NCI-H2029 (cell line): ENCODE measurements at regions not wholly inside any gene's neighbourhood (a gene's known extent, or its start where the extent isn't known, plus 50 kb on each side); places are given as distances from the start of the nearest gene placed in this dataset.

Experiments
- DNase-seq: peaks from one replicate; lab custom pipeline; 2025; lab: John Stamatoyannopoulos, UW

DNA sequence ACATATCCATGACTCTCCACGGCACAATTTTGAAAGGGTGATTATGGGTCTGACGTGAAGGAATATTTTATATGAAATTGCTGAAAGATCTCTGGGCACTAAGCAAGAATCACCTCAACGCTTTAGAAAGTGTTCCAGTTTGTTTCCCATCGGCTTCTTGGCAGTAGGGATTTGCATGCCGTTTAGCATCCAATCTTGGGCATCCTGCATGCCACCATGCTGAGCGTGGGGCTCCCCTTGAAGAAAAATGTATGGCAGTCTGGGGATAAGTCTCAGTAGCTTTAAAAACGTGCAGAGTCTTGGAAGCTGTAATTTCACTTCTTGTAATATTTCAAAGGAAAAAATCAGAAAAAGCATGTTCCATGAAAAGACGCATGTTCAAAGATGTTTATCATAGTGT, 151.7 kb downstream of the DMRT2 start:
- DNase-seq = no peak

DNA sequence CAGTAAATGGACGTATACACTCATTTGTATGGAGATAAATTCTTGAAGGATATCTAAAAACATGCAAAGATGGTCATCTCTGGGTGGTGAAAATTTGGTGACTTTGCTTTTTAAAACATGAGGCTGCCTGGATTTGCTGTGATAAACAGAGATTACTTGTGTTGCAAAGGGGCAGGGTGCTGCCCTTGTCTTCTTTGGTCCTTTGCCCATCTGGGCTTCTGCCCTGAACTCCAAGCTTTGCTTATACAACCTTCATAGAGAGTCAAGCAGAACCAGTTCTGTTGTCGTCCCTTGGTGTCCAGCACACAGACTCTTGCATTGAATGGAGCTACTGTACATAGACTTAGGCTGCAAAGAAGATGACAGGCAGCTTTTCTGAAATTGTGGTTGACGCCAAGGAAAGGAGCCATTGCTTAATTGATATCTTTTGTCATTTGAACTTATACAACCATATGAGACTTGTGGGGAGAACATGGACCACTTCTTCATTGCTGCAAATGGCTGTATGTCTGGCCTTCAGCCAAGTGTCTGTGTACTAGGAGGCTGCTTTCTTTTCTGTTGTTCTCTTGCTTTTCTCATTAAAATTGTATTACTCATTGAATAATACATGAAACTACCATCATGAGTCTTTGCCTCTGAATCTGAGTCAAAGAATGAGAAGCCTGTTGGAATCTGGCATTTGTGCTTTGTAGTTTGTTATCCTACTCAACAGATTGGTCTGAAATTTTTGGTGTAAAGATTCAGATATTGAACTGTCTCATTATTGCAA, 152.5 kb downstream of the DMRT2 start:
- no peak for DNase-seq

DNA sequence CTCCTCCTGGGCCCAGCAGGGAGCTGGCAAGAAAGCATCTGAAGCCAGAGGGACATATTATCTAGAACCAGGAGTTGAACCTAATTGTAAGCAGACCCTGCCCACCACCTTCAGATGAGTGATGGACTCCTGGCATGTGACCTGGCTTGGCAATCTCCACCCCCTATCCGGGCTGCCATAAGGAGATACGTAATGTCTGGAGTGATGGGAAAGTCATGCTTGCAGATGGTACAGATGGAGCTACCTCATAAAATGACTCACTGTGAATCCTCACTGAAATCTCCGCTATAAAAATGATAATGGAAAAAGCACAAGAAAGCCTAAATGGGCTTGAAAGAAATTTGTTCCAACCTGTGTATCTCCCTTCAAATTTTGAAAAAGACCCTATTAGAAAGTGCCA, 157.5 kb downstream of the DMRT2 start:
- no peak for DNase-seq

DNA sequence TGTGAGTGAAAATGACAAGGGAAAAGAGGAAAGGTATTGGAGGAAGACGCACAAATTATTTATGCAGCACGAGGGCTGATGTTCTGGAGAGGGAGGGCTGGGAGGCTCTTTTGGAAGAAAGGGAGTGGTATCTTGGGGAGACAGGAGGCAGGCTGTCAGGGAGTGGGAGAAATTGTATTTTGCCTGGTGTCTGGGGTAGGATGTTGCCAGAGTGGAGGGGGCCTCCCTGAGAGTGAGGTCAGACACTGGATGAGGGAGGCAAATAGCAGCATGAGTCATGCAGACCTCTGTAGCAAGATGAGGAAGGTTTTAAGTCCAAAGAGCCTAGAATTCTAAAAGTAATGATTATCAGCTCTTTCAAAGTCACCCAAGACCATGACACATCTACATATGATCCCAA, 158.0 kb downstream of the DMRT2 start:
- DNase-seq = no peak

DNA sequence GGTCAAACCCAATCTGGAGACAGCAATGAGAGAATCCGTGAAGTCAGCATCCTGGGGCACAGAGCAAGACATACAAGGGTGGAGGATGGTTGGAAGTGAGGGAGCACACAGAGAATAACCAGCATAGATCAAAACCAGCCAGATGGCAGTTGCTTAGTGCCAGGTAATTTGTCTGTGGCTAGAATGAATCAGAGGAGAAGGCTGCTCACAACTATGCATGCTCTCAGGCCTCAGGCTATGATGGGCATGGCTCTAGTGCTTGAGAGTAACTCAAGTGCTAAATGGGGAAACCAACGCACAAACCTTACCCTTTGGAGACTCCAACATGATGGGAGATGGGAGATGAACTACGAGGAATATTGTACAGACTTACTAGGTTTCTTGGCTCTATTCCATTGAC, 160.8 kb downstream of the DMRT2 start:
- DNase-seq = no peak

DNA sequence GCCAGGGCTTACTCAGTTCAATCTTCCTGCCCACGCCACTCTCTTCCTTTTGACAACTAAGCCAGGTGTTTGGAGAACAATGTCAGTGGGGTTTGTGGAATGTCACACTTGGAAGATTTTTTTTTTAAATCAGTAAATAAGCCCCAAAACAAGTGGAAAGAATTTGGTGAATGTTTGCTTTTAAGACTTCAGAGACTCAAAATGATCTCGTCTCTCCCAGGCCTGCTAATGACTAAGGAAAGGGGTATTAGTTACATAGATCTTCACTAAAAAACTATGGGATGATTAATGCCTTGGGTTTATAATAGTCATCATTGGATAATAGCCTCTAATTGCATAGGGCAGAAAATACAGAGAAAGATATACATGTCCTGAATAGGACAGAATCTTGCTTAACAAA, 166.4 kb downstream of the DMRT2 start:
- no peak for DNase-seq

DNA sequence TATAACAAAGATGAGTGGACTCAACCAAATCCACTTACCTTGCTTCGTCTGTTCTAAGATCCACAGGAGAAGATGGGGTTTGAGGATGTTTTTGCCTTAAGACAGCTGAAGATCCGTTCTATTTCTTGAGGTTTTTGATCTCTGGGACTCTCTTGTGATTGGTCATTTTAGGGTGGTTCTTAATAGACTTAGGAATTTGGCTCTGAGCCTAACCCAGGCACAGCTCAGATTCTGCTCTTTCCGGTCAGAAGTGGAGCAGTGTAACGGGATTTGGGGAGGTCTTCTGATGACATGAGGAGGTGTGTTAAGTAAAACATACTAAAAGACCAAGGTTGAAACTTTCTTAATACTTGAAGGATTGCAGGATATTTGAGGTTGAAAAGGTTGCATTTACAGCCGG, 166.9 kb downstream of the DMRT2 start:
- no peak for DNase-seq

DNA sequence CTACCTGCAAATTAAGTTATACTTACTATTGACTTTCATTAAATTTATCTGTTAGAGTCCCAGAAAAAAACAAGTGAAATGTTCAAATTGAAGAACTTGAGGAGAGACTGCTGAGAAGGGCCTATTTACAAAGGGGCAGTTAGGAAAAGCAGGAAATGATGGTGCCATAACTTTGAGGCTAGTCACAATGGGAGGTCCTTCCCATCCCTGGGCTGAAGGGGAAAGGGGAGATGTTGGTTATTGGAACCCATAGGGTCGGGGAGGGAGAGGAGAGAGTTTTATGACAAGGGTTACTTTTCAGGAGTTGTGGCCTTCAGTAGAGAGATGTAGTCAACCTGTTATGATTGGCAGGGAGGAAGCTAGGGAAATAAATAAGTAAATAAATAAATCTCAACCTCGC, 169.1 kb downstream of the DMRT2 start:
- no peak for DNase-seq

DNA sequence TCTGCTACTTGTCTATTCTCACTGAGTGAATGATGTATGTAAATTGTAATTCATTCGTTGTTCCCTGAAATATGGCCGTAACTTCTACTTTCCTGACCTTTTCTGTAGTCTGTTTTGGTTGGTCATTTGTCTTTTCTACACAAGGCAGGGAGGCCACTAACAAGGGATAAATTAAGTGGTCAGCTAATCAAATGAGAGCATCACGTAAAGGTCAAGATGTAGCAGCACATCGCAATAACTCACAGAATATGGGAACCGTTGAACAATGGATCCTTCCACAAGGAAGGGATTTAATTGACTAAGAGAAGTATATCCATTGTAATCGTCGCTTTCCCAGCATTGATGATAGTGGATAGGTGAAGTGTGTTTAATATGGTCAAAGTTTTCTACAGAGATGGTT, 171.1 kb downstream of the DMRT2 start:
- no peak for DNase-seq

DNA sequence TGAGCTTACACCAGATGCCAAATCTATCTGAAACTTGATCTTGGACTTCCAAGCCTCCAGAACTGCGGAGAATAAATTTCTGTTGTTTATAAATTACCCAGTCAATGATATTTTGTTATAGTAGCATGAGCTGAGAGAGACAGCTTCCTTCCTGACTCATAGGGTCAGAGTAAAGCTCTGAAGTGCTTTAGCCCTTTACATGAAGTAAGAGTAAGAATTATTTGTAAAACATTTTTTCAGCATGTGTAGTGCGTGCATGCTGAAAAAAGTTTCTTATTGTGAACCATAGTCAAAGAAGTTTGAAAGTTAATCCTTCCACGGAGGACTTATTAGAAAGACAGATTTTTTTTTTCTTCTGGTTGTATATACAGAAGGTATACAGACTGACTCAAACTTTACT, 172.4 kb downstream of the DMRT2 start:
- DNase-seq = no peak

DNA sequence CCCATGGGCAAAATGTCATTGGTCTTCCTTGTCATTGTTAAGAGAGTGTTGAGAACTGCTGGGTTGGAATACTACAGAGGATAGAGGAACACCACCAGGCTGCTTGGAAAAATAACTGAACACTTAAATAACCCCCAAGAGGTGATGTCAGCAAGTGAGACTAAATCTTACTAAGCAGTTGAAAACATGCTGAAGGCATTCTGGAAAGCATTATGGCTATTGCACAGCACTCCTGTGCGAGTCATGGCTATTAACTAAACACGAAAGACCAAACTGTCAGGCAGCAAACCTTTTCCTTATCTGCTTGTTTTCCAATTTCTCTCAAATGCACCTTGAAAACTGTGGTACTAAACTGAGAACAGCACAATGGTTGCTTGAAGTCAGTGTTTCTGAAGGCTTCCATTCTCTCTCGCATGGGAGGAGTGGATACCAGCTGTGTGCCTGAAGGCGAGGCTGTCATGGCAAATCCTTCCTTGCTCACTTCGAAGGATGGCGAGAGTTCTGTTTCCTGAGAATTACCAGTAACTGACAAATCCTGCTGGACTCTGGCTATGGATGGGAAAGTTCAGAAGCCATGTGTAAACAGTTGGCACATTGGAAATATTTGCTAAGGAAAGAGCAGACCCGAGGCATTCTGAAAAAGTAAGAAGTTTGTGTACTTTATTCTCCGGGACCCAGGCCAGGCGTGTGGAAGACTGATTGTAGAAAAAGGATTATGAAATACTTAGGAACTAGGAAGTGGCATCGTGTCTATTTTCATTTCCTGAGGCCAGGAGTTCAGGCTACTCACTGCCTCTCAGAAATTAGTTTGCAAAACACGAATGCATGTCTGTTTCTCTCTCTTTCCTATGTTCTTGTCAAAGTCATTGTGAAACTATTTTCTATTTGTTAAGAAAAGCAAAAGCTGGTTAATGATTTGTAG, 182.1 kb downstream of the DMRT2 start:
- DNase-seq = no peak

DNA sequence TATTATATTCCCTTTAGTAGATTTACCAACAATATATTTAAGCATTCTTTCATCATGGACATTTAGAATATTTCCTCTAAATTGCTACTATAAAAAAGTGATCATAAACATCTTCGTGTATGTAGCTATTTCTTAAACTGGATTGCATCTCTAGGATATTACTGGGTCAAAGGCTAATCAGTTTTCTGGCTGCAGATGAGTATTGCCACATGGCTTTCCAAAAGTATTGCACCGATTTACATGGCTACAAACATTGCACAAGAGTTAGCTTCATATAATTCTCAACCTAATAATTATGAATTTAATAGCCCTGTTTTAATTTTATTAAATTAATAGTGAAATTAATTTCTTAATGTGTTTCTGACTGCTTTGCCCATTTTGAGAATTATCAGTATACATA, 183.4 kb downstream of the DMRT2 start:
- no peak for DNase-seq

DNA sequence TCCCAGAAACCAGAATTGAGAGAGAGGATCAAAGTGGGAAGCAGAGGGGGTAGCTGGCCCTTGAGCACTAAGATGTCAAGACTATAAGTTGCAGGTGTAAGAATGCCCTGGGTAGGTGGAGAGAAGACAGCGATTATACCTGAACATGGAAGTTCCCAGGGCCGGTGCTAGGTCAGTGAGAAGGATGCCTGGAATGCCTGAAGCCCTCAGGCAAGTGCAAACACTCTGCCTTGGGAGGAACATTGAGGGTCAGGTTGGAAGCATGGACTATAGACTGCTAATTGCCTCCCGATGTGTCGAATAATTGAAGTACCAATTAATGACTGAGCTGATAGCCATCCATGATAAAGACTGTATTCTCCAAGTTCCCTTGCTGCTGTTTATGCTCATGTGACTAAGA, 185.5 kb downstream of the DMRT2 start:
- DNase-seq = no peak

DNA sequence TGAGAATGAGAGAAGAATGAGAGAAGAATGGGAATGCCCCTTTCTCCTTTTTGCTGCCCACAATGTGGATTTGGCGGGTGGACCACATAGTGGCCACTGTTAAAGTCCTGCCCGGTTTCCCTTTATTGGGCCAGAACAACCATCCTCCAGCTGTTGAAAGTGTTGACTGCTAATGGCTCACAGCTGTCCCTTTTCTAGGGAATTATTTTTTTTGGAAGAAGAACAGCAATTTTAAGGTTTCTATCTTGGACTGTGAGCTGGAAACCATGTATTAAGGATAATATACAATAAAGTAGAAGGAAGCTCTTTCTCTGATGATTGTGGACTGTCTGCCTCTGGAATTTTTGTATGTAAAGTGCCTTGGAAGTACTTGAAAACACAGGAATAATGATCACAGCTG, 185.9 kb downstream of the DMRT2 start:
- no peak for DNase-seq

DNA sequence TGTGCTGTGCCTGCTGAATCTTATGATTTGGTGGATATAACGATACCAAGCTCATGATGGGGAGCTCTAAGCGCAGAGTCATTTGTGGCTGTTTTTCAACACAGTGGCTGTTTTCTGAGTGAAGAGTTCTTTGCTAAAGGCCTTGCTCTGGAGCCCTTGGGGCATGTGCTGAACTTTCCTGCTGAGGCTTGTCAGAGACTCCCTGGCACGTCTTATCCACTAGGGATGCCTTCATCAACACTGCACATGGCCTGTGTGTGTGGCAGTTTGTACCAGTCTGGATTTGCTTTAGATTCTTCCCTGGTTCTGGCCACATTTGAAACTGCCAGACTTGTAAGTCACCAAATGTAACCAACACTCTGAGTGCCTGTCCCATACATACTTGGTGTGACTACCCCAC, 188.2 kb downstream of the DMRT2 start:
- no peak for DNase-seq

DNA sequence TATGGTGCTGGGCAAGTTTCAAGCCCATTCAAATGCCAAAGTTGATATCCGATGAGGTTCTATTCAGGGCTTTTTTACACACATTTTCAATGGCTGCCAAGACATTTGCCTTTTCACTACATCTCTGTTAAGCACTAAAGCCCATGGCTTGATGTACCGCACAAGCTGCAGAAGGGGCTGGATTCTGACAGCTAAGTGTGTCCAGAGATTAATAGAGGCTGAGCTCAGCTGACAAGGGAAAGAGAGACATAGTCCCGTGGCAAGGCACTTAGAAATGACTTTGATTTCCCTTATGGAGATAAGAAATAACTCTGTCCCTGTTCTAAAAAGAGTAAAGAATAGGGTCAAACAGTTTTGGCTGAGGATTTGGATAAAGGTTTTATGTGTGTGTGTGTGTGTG, 198.6 kb downstream of the DMRT2 start:
- no peak for DNase-seq

DNA sequence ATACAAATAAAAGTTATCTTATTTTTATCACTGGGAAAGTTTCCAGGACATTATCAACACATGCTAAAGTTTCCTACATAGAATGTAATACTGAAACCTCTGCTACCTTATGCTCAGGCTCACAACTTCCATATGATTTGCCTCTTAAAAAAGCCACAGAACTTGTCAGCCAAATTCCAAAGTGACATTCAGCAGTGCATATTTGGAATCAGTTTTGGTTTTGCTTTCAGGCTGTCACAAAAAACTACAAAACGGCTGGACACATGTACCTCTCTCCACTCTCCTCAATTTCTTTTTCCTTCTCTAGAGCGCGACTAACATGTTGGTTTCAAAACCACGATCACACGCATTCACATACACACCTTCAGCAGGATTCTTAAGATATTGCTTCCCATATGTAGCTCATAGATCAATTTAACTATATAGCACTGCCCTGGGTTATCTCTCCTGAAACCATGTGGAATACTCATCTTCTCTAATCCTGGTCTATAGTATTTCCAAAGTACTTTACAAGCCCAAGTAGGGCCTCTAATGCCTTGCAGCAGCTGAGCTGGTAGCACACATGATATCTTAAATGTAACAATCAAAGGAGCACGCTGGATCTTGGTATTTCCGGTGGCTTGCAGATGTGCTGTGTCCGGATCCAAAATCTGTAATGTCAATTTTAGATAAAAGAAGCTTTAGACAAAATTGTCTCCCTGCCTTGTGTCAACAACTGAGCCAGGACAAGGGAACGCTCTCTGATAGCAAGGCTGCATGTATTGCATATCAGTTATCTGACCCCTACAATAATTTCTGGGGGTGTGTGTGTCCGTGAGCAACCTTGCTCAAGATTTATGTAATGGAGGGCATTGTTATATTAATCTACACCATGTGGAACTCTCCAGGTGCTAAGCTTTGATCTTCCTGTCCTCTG, 203.2 kb downstream of the DMRT2 start:
- no peak for DNase-seq

DNA sequence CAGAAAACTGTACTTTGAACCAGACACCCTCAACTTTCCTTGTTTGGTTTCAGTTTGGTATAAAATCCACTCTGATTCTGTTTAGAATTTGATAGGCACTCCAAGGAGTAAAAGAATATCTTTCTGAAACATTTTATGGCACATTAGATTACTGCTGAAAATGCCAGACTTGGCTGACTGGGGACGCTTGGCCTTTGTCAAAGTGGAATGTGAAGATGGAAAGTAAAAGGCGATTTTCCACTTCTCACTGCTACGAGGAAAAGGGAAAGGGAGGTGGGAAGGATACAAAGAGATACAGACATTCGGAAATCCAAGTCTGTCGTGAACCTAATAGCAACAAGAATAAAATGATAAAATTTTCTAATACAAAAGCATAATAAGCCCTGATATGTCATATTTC, 203.9 kb downstream of the DMRT2 start:
- DNase-seq = no peak

DNA sequence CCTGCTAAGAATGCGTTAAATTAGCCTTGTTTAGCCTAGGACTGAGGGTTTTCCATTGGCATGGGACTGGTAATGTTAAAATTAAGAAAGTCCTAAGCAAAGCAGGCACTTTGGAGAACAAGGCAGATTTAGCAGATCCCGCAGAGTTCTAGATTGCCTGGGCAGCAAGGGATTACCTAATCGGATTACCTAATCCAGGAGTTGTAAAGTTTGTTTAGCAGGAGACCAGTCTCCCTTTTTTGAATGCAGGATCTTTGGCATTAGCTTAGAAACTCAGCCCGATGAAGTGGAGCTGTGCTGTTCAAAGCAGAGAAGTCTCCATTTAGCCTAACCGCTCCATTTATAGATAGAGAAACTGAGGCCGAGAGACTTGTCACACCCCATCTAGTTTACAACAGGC, 206.0 kb downstream of the DMRT2 start:
- DNase-seq = no peak

DNA sequence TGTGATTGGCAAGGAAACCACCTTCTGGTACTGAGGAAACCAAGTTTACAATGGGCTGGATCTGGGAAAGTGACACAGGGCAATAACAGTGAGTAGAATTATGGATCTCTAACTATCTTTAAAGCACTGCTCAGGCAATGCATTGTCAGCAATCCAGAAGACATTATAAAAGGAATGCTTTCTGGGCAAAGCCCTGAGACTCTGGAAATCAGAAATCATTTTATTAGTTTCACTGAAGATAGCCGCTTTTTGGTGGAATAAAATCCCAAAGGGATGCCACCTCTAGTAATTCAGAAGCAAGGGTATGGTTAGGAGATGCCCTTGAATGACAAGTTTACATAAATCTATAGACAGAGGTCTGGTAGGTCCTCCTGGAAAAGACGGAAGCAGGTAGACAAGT, 211.1 kb downstream of the DMRT2 start:
- DNase-seq = no peak

DNA sequence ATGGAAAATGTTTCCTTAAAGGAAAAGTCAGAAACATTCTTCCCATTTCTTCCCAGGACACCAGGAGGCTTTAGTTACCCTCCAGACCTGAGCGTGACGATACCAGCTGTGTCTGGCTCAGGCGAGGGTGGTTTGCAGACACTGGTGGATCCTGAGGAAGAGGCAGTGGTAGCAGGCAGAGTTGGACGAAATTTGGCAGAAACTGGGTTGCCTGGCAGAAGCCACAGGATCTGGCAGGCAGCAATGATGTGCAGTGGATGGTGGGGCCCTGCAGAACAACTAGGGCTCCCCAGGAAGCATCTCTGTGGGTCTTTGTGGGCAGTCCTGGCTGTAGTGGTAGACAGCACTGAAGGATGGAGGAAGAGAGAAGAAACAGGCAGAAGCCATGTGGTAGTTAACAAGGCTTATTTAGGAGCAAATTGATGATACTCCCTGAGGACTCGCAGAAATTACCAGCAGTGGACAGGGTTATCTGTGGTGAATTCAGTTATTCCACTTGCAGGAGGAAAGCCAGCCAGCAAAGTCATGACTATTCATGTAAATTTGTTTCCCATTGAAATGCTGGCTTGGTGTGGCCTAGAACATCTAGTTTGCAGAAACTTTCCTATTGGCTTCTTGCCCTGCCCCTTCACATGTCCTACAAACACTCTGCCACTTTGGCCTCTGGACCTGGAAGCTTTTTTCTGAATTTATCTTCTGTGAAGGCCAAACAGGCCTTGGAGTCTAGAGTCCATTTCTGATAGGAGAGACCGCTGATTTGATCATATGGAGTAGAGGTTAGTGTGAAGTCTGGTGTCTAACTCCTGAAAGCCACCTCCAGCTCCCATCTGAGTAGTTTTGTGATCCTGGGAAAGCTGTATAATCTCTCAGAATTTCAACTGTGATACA, 212.0 kb downstream of the DMRT2 start:
- DNase-seq = no peak
